Subcutaneous abdominal adipose tissue (tissue), 5 donors: ENCODE measurements at regions not wholly inside any gene's neighbourhood (a gene's known extent, or its start where the extent isn't known, plus 50 kb on each side); places are given as distances from the start of the nearest gene placed in this dataset.

Experiments
- H3K27ac ChIP-seq: one replicate; pipeline ENCODE4 v1.7.0; 2013; ENCODE audit warnings: low read depth, mild to moderate bottlenecking, inconsistent platforms, low read length, moderate library complexity
- H3K27me3 ChIP-seq, 5 donors: one replicate each; pipeline ENCODE4 v1.7.0; 2013; ENCODE audit warnings: low read length in 5 of 5, inconsistent platforms in 1 of 5; ENCODE audit not compliant: control insufficient read depth in 5 of 5, insufficient read depth in 4 of 5
- H3K36me3 ChIP-seq, 5 donors: one replicate each; pipeline ENCODE4 v1.7.0; 2013; ENCODE audit warnings: low read length in 5 of 5; ENCODE audit not compliant: control insufficient read depth in 5 of 5, insufficient read depth in 5 of 5
- H3K4me1 ChIP-seq, 5 donors: one replicate each; pipeline ENCODE4 v1.7.0; 2013; ENCODE audit warnings: low read length in 5 of 5, mild to moderate bottlenecking in 3 of 5, moderate library complexity in 1 of 5; ENCODE audit not compliant: control insufficient read depth in 5 of 5, insufficient read depth in 5 of 5
- H3K4me3 ChIP-seq, 5 donors: one replicate each; pipeline ENCODE4 v1.7.0; 2013; ENCODE audit warnings: low read length in 5 of 5, low read depth in 1 of 5
- H3K9ac ChIP-seq, 5 donors: one replicate each; pipeline ENCODE4 v1.7.0; 2013; ENCODE audit warnings: low read length in 5 of 5, mild to moderate bottlenecking in 4 of 5, moderate library complexity in 3 of 5
- H3K9me3 ChIP-seq, 5 donors: one replicate each; pipeline ENCODE4 v1.7.0; 2013; ENCODE audit warnings: low read length in 5 of 5; ENCODE audit not compliant: control insufficient read depth in 5 of 5
- donor health status: healthy.
- donor health status: healthy.
- donor health status: healthy.
- donor health status: healthy.
- donor health status: healthy.

DNA sequence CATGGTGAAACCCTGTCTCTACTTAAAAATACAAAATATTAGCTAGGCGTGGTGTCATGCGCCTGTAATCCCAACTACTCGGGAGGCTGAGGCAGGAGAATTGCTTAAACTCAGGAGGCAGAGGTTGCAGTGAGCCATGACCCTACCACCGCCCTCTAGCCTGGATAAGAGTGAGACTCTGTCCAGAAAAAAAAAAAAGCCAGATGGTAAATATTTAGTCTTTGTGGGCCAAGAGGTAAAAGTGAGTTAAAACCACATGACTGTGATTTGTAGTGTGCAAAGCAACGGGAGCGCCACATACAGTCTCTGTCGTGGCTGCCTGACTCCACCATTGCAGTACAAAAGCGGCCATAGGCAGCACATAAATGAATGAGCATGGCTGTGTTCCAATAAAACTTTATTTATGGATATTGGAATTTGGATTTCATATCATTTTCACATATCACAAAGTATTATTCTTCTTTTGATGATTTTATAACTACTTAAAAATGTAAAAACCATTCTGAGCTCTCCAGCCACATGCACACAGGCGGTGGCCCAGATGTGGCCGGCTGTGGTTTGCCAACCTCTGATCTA, 51.8 kb upstream of the CASZ1 start:
- no peak overlapping the region for H3K9ac ChIP-seq
- no peaks in the 10 kb centered on the region for H3K36me3 ChIP-seq
- peaks cover 6 to 29% (median 19%) of the 10 kb centered on the region in 5 donors for H3K9me3 ChIP-seq
- no peaks in the 10 kb centered on the region for H3K4me1 ChIP-seq
- H3K4me3 ChIP-seq: no peak overlapping the region
- peaks cover 0 to 15% (median 12%) of the 10 kb centered on the region in 5 donors for H3K27me3 ChIP-seq
- no peak overlapping the region for H3K27ac ChIP-seq

DNA sequence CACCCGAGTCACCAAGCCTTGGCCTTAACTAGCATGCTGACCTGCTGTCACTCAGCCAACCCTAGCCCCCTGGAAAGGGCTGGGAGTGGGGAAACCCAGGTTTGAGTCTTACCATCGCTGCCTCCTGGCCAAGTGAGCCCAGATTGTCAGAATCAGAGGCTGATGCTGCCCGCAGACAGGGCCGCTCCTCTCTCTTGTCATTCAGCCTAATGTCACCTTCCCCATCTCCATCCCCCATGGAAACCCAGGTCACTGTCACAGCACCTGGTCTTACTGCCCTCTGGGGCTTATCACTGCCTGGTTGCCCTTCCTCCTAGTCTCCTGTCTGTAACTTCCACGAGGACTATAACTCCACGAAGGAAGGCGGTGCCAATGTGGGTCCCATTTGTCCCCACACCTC, 53.6 kb upstream of the CASZ1 start:
- H3K9me3 ChIP-seq: peaks cover 0 to 11% (median 10%) of the 10 kb centered on the region in 5 donors
- H3K36me3 ChIP-seq: no peaks in the 10 kb centered on the region
- H3K9ac ChIP-seq: no peak overlapping the region
- H3K27ac ChIP-seq: no peak overlapping the region
- H3K4me1 ChIP-seq: no peaks in the 10 kb centered on the region
- H3K4me3 ChIP-seq: no peak overlapping the region
- peaks cover 0 to 15% (median 12%) of the 10 kb centered on the region in 5 donors for H3K27me3 ChIP-seq

DNA sequence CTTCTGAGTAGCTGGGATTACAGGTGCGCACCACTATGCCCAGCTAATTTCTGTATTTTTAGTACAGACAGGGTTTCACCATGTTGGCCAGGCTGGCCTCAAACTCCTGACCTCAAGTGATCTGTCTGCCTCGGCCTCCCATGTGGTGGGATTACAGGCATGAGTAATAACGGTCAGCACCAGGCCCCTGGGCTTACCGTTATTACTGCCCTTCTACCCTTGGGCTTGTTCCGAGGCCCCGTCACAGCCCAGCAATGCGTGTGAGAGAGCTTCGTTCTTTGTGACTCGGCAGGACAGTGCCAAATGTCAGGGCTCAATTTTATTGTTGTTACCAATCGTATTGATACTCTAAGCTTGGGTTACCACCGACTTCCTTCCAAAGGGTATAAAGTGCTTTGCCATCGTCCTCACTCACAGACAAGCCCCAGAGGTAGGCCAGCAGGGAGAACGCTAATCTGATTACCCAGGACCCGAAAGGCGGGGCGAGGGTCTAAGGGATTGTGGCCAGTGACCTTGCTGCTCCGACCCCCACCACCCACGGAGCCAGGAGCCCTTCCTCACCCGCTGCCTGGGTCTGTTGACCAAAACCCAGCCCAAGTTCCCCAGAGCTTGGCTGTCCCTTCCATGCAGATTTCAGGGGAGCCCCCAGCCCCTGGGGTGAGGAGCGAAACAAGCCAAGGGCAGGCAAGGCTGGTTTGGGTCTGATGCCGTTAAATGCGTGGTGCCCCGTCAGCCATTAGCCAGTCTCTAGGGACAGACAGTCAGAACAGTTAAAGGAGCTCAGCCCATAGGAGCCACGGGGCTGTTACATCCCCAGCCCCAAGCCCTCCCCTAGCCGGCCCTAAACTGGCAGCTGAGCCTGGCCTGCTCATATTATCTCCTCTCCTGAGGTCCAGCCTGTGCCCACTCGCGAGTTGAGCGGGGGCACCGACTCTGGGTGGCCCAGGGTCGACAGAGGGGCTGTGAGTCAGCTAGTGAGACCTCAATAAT, 54.9 kb upstream of the CASZ1 start:
- Histone ChIP-seq H3K4me1 (no peaks in the 10 kb centered on the region), H3K27me3 (peaks cover 0 to 15% (median 13%) of the 10 kb centered on the region in 5 donors)

DNA sequence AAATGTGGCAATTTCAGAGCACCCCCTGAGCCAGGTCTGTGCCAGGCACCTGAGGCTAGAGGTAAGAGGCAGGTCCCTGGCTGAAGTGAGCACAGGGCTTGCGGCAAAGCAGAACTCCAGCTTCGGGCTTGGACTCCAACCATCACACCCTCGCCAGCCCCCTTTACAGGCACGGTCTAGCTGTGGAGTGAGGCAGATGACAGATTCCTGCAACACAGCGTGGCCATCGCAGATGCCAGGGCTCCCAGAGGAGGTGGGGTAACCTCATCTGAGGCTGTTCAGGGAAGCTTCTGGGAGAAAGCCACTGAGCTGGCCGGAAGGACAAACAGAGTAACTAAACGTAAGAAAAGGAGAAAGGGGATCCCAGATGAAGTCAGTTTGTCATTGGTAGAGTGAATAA, 55.6 kb upstream of the CASZ1 start:
- Histone ChIP-seq H3K4me3 (no peak overlapping the region), H3K4me1 (no peaks in the 10 kb centered on the region), H3K36me3 (no peaks in the 10 kb centered on the region), H3K27ac (no peak overlapping the region), H3K9ac (no peak overlapping the region), H3K27me3 (peaks cover 0 to 20% (median 13%) of the 10 kb centered on the region in 5 donors), H3K9me3 (peaks cover 0 to 3% (median 0%) of the 10 kb centered on the region in 5 donors)

More for the DNA sequence above, 54.9 kb upstream of the CASZ1 start:
- no peak overlapping the region for H3K9ac ChIP-seq
- peaks cover 0 to 9% (median 2%) of the 10 kb centered on the region in 5 donors for H3K9me3 ChIP-seq
- H3K27ac ChIP-seq: no peak overlapping the region
- no peak overlapping the region for H3K4me3 ChIP-seq
- H3K36me3 ChIP-seq: no peaks in the 10 kb centered on the region

DNA sequence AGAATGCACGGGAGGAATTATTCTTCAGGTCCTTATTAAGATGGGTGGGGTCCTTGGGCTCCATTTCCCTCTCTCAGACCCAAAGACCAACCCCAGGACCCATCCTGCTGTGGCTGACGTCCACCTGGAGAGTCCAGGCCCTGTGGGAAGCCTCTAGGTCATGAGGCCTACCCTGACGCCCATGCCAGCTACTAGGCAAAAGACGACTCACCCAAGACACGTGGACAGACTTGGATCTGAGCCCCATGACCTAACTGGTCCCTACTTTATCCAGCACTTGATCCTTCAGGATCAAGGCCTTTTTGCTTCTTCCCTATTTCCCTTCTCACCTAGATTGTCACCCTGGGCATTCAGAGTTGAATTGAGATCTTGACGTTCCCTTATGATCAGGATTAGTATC, 56.0 kb upstream of the CASZ1 start:
- no peak overlapping the region for H3K27ac ChIP-seq
- H3K9me3 ChIP-seq: peaks cover 0 to 3% (median 0%) of the 10 kb centered on the region in 5 donors
- no peak overlapping the region for H3K4me3 ChIP-seq
- no peaks in the 10 kb centered on the region for H3K36me3 ChIP-seq
- peaks cover 0 to 20% (median 13%) of the 10 kb centered on the region in 5 donors for H3K27me3 ChIP-seq
- H3K4me1 ChIP-seq: no peaks in the 10 kb centered on the region
- H3K9ac ChIP-seq: no peak overlapping the region

DNA sequence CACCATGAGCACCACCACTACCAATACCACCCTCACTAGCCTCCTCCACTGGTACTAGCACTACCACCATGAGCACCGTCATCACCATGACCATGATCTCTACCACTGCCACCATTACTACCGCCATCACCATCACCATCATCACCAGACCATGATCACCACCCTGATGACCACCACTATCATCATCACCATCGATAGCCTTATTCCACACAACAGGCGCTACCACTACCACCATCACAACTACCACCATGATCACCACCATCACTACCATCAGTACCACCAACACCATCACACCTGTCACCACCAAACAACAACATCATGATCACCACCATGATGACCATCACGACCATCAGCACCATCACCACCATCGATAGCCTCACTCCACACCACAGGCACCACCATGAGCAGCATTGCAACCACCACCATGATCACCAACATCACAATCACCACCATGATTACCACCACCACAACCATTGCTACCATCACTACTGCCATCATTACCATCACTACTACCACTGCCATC, 56.6 kb upstream of the CASZ1 start:
- Histone ChIP-seq H3K27me3 (peaks cover 0 to 20% (median 16%) of the 10 kb centered on the region in 5 donors), H3K4me1 (no peaks in the 10 kb centered on the region)

DNA sequence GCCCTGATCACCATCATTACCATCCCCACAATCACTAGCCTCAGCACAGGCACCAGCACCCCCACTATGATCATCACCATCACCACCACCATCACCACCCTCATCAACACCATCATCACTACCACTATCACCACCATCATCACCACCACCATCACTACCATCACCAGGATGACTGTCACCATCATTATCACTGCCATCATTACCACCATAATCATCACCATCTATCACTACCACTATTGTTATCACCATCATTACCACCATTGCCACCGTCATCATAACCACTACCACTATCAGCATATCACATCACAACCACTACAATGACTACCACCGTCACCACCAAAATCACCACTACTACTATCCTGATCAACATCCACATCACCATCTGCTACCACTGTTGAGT, 57.3 kb upstream of the CASZ1 start:
- H3K9me3 ChIP-seq: peaks cover 0 to 3% (median 0%) of the 10 kb centered on the region in 5 donors
- peaks cover 2 to 22% (median 20%) of the 10 kb centered on the region in 5 donors for H3K27me3 ChIP-seq
- H3K4me1 ChIP-seq: no peaks in the 10 kb centered on the region
- H3K27ac ChIP-seq: no peak overlapping the region
- H3K36me3 ChIP-seq: no peaks in the 10 kb centered on the region
- H3K4me3 ChIP-seq: no peak overlapping the region
- no peak overlapping the region for H3K9ac ChIP-seq

More for the DNA sequence above, 56.6 kb upstream of the CASZ1 start:
- H3K36me3 ChIP-seq: no peaks in the 10 kb centered on the region
- H3K27ac ChIP-seq: no peak overlapping the region
- H3K9ac ChIP-seq: no peak overlapping the region
- H3K4me3 ChIP-seq: no peak overlapping the region
- peaks cover 0 to 3% (median 0%) of the 10 kb centered on the region in 5 donors for H3K9me3 ChIP-seq

DNA sequence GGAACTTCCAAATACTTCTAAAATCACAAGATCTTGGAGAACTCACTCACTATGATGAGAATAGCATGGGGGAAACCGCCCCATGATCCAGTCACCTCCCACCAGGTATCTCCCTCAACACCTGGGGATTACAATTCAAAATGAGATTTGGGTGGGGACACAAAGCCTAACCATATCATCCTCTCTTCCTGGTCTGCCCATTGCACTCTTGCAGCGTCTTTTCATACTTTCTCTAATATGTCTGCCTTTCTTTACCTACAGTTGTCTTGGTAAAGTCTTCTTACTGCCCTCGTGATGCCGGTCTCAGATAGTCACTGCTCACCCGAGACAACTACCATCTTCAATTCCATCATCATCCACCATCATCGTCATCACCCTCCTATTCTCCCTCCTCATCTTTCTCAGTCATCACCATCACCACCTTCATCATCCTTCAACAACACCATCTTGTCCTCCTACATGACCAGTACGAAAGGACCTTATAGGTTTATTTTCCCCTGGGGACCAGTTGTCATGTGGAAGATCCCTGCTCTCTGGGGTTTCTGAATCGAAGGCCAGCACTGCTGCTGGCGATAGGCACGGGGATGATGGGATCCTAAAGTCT, 58.5 kb upstream of the CASZ1 start:
- no peak overlapping the region for H3K4me3 ChIP-seq
- no peaks in the 10 kb centered on the region for H3K36me3 ChIP-seq
- peaks cover 0 to 3% (median 0%) of the 10 kb centered on the region in 5 donors for H3K9me3 ChIP-seq
- peaks cover 3 to 22% (median 20%) of the 10 kb centered on the region in 5 donors for H3K27me3 ChIP-seq
- no peak overlapping the region for H3K27ac ChIP-seq
- H3K4me1 ChIP-seq: no peaks in the 10 kb centered on the region
- H3K9ac ChIP-seq: no peak overlapping the region

DNA sequence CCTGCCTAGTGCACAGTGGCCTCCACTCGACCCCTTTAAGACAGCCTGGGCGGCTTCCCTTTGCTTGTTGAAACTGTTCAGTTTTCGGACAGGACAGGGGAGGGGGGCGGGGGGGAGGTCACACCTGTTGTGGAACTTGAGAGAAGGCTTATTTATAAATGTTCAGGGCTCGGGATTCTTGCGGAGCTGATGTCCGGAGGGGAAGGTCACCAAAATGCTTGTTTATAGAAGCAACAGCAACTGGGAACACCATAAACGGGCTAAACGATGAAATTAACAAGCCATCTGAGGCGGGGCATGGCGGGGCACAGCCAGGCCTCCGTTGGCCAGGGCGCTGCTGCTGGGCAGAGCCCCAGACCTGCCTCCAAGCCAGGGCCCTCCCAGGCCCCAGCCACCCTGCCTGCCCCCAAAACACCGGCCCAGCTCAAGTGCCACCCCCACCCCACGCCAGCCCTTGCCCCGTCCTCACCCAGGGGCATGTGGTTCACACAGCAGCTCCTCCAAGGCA, 59.8 kb upstream of the CASZ1 start:
- Histone ChIP-seq H3K27ac (no peak overlapping the region), H3K9me3 (peaks cover 0 to 3% (median 0%) of the 10 kb centered on the region in 5 donors), H3K4me3 (no peak overlapping the region), H3K27me3 (peaks cover 8 to 22% (median 16%) of the 10 kb centered on the region in 5 donors), H3K36me3 (no peaks in the 10 kb centered on the region), H3K9ac (no peak overlapping the region), H3K4me1 (no peaks in the 10 kb centered on the region)
